ENCODE measurements at regions not wholly inside any gene's neighbourhood (a gene's known extent, or its start where the extent isn't known, plus 50 kb on each side); places are given as distances from the start of the nearest gene placed in this dataset.

GRCh38 chr6:2432292-2432691 is 186.9 kb upstream of the GMDS start:
- H3K27ac ChIP-seq (ENCODE audit: low read depth, low read length, severe bottlenecking), result peak overlapping the region; percentile 33

GRCh38 chr6:2430612-2431011 is 185.2 kb upstream of the GMDS start:
- Histone ChIP-seq H3K9me3 (ENCODE audit: control insufficient read depth, low read length) (no peaks in the 10 kb centered on the region), H3K36me3 (ENCODE audit: control insufficient read depth, insufficient read depth, low read length) (no peaks in the 10 kb centered on the region), H3K4me3 (ENCODE audit: extremely low read depth, insufficient read depth, low read length, poor library complexity, severe bottlenecking) (no peak overlapping the region), H3K4me1 (ENCODE audit: control insufficient read depth, insufficient read depth, low read length, poor library complexity, severe bottlenecking) (peaks cover 9% of the 10 kb centered on the region), H3K27ac (ENCODE audit: low read depth, low read length, severe bottlenecking) (no peak overlapping the region)
- 100% methylated on average over 2 to 3 of the region's 3 CpGs for WGBS, 2 experiments (ENCODE audit: insufficient coverage in 2 of 2)

More at GRCh38 chr6:2432292-2432691, 186.9 kb upstream of the GMDS start:
- no peaks in the 10 kb centered on the region for H3K36me3 ChIP-seq (ENCODE audit: control insufficient read depth, insufficient read depth, low read length)
- WGBS, 2 experiments (ENCODE audit: insufficient coverage in 2 of 2), result 87 to 92% methylated on average over 5 of the region's 5 CpGs
- H3K4me3 ChIP-seq (ENCODE audit: extremely low read depth, insufficient read depth, low read length, poor library complexity, severe bottlenecking), result no peak overlapping the region
- H3K9me3 ChIP-seq (ENCODE audit: control insufficient read depth, low read length), result no peaks in the 10 kb centered on the region
- H3K4me1 ChIP-seq (ENCODE audit: control insufficient read depth, insufficient read depth, low read length, poor library complexity, severe bottlenecking), result peaks cover 4% of the 10 kb centered on the region

- no peaks in the 10 kb centered on the region for H3K36me3 ChIP-seq (ENCODE audit: control insufficient read depth, insufficient read depth, low read length)
- WGBS, 2 experiments (ENCODE audit: insufficient coverage in 2 of 2), result 85 to 90% methylated on average over 3 to 5 of the region's 6 CpGs
- peaks cover 9% of the 10 kb centered on the region for H3K4me1 ChIP-seq (ENCODE audit: control insufficient read depth, insufficient read depth, low read length, poor library complexity, severe bottlenecking)
- H3K9me3 ChIP-seq (ENCODE audit: control insufficient read depth, low read length), result no peaks in the 10 kb centered on the region
- no peak overlapping the region for H3K27ac ChIP-seq (ENCODE audit: low read depth, low read length, severe bottlenecking)
- H3K4me3 ChIP-seq (ENCODE audit: extremely low read depth, insufficient read depth, low read length, poor library complexity, severe bottlenecking), result no peak overlapping the region
These were observed 184.1 kb upstream of the GMDS start for GRCh38 chr6:2429460-2429859.

GRCh38 chr6:2429032-2429431 is 183.6 kb upstream of the GMDS start:
- Histone ChIP-seq H3K9me3 (ENCODE audit: control insufficient read depth, low read length) (no peaks in the 10 kb centered on the region), H3K4me1 (ENCODE audit: control insufficient read depth, insufficient read depth, low read length, poor library complexity, severe bottlenecking) (peaks cover 9% of the 10 kb centered on the region), H3K36me3 (ENCODE audit: control insufficient read depth, insufficient read depth, low read length) (no peaks in the 10 kb centered on the region), H3K27ac (ENCODE audit: low read depth, low read length, severe bottlenecking) (no peak overlapping the region), H3K4me3 (ENCODE audit: extremely low read depth, insufficient read depth, low read length, poor library complexity, severe bottlenecking) (no peak overlapping the region)
- WGBS, 2 experiments (ENCODE audit: insufficient coverage in 2 of 2), result 88 to 90% methylated on average over 1 of the region's 1 CpG

- H3K27ac ChIP-seq (ENCODE audit: low read depth, low read length, severe bottlenecking), result no peak overlapping the region
- H3K36me3 ChIP-seq (ENCODE audit: control insufficient read depth, insufficient read depth, low read length), result no peaks in the 10 kb centered on the region
- WGBS, 2 experiments (ENCODE audit: insufficient coverage in 2 of 2), result 86 to 95% methylated on average over 3 of the region's 3 CpGs
These were observed 181.3 kb upstream of the GMDS start for GRCh38 chr6:2426561-2427340.

GRCh38 chr6:2416128-2416712 is 170.8 kb upstream of the GMDS start:
- WGBS, 2 experiments (ENCODE audit: insufficient coverage in 2 of 2), result 80% methylated on average over 1 of the region's 1 CpG; no CpG with 5 or more reads in 1 of the 2 experiments
- no peaks in the 10 kb centered on the region for H3K9me3 ChIP-seq (ENCODE audit: control insufficient read depth, low read length)
- H3K4me3 ChIP-seq (ENCODE audit: extremely low read depth, insufficient read depth, low read length, poor library complexity, severe bottlenecking), result no peak overlapping the region
- no peak overlapping the region for H3K27ac ChIP-seq (ENCODE audit: low read depth, low read length, severe bottlenecking)
- H3K4me1 ChIP-seq (ENCODE audit: control insufficient read depth, insufficient read depth, low read length, poor library complexity, severe bottlenecking), result no peaks in the 10 kb centered on the region
- no peaks in the 10 kb centered on the region for H3K36me3 ChIP-seq (ENCODE audit: control insufficient read depth, insufficient read depth, low read length)

More at GRCh38 chr6:2426561-2427340, 181.3 kb upstream of the GMDS start:
- Histone ChIP-seq H3K4me1 (ENCODE audit: control insufficient read depth, insufficient read depth, low read length, poor library complexity, severe bottlenecking) (peaks cover 6% of the 10 kb centered on the region), H3K4me3 (ENCODE audit: extremely low read depth, insufficient read depth, low read length, poor library complexity, severe bottlenecking) (no peak overlapping the region), H3K9me3 (ENCODE audit: control insufficient read depth, low read length) (no peaks in the 10 kb centered on the region)

GRCh38 chr6:2414885-2415547 is 169.6 kb upstream of the GMDS start:
- Histone ChIP-seq H3K27ac (ENCODE audit: low read depth, low read length, severe bottlenecking) (no peak overlapping the region), H3K9me3 (ENCODE audit: control insufficient read depth, low read length) (no peaks in the 10 kb centered on the region), H3K36me3 (ENCODE audit: control insufficient read depth, insufficient read depth, low read length) (no peaks in the 10 kb centered on the region), H3K4me1 (ENCODE audit: control insufficient read depth, insufficient read depth, low read length, poor library complexity, severe bottlenecking) (no peaks in the 10 kb centered on the region), H3K4me3 (ENCODE audit: extremely low read depth, insufficient read depth, low read length, poor library complexity, severe bottlenecking) (no peak overlapping the region)
- WGBS, 2 experiments (ENCODE audit: insufficient coverage in 2 of 2), result 92 to 94% methylated on average over 12 to 15 of the region's 19 CpGs

GRCh38 chr6:2412731-2413130 is 167.3 kb upstream of the GMDS start:
- Histone ChIP-seq H3K4me1 (ENCODE audit: control insufficient read depth, insufficient read depth, low read length, poor library complexity, severe bottlenecking) (no peaks in the 10 kb centered on the region), H3K4me3 (ENCODE audit: extremely low read depth, insufficient read depth, low read length, poor library complexity, severe bottlenecking) (no peak overlapping the region), H3K36me3 (ENCODE audit: control insufficient read depth, insufficient read depth, low read length) (no peaks in the 10 kb centered on the region), H3K27ac (ENCODE audit: low read depth, low read length, severe bottlenecking) (no peak overlapping the region), H3K9me3 (ENCODE audit: control insufficient read depth, low read length) (no peaks in the 10 kb centered on the region)
- 80 to 100% methylated on average over 1 to 2 of the region's 4 CpGs for WGBS, 2 experiments (ENCODE audit: insufficient coverage in 2 of 2)

- Histone ChIP-seq H3K4me1 (ENCODE audit: control insufficient read depth, insufficient read depth, low read length, poor library complexity, severe bottlenecking) (no peaks in the 10 kb centered on the region), H3K9me3 (ENCODE audit: control insufficient read depth, low read length) (no peaks in the 10 kb centered on the region), H3K4me3 (ENCODE audit: extremely low read depth, insufficient read depth, low read length, poor library complexity, severe bottlenecking) (no peak overlapping the region), H3K27ac (ENCODE audit: low read depth, low read length, severe bottlenecking) (no peak overlapping the region), H3K36me3 (ENCODE audit: control insufficient read depth, insufficient read depth, low read length) (no peaks in the 10 kb centered on the region)
- WGBS, 2 experiments (ENCODE audit: insufficient coverage in 2 of 2), result 93 to 100% methylated on average over 2 to 5 of the region's 7 CpGs
These were observed 165.4 kb upstream of the GMDS start for GRCh38 chr6:2410656-2411380.

GRCh38 chr6:2407525-2407924 is 162.1 kb upstream of the GMDS start:
- no peaks in the 10 kb centered on the region for H3K4me1 ChIP-seq (ENCODE audit: control insufficient read depth, insufficient read depth, low read length, poor library complexity, severe bottlenecking)
- no peaks in the 10 kb centered on the region for H3K9me3 ChIP-seq (ENCODE audit: control insufficient read depth, low read length)
- no peak overlapping the region for H3K27ac ChIP-seq (ENCODE audit: low read depth, low read length, severe bottlenecking)
- H3K36me3 ChIP-seq (ENCODE audit: control insufficient read depth, insufficient read depth, low read length), result no peaks in the 10 kb centered on the region
- no peak overlapping the region for H3K4me3 ChIP-seq (ENCODE audit: extremely low read depth, insufficient read depth, low read length, poor library complexity, severe bottlenecking)
